ENCODE measurements at regions not wholly inside any gene's neighbourhood (a gene's known extent, or its start where the extent isn't known, plus 50 kb on each side); places are given as distances from the start of the nearest gene placed in this dataset.

DNA sequence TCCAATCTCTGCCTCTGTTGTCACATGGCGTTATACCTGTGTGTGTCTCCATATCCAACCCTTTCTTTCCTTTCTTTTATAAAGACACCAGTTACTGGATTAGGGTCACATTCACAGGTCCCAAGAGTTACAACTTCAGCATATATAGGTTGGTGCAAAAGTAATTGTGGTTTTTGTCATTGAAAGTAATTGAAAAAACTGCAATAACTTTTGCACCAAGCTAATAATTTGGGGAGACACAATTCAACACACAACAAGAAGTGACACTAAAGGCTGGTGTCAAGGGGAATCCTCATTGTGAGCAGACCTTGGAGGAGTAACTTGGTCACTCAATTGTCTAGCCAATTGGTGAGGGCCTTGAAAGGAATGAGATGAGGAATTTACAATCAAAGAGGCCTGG is 1366.1 kb downstream of the PCDH9 start:
- ATAC-seq = no peak
- no peak for TF ChIP-seq ISL1 (CRISPR knock-in tag; IDR thresholded peaks at IDR 0.05)
- TF ChIP-seq CSDC2 (CRISPR knock-in tag; IDR thresholded peaks at IDR 0.05) = no peak
- no peak for TF ChIP-seq OSR1 (CRISPR knock-in tag; IDR thresholded peaks at IDR 0.05)
- no peak for TF ChIP-seq SNAI2 (CRISPR knock-in tag; IDR thresholded peaks at IDR 0.05)
- TF ChIP-seq ARNTL (CRISPR knock-in tag; IDR thresholded peaks at IDR 0.05; ENCODE audit: borderline replicate concordance, low read depth) = no peak
- no peak for TF ChIP-seq ZNF70 (CRISPR knock-in tag; IDR thresholded peaks at IDR 0.05)

DNA sequence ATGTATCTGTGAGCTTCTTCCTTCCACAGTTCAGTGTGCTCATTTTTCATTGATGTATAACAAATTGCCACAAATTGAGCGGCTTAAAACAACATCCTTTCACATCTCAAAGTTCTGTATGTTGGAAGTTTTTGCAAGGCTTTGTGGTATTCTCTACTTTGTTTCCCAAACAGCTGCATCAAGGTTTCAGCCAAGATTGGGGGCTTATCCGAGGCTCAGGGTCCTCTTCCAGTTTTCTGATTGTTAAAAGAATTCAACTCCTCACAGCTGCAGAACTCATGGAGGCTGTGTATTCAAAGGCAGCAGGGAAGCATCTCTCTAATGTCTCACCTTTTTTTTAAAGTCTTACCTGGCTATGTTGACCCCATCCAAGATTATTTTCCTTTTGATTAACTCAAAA is 1369.8 kb downstream of the PCDH9 start:
- no peak for ATAC-seq
- TF ChIP-seq BACH2 (CRISPR knock-in tag; IDR thresholded peaks at IDR 0.05; ENCODE audit: borderline replicate concordance) (no peak), SNAI2 (CRISPR knock-in tag; IDR thresholded peaks at IDR 0.05) (no peak), CREB5 (CRISPR knock-in tag; IDR thresholded peaks at IDR 0.05; ENCODE audit: low read depth) (no peak), ZFP3 (CRISPR knock-in tag; IDR thresholded peaks at IDR 0.05) (no peak), RARB (CRISPR knock-in tag; IDR thresholded peaks at IDR 0.05) (no peak), TSHZ2 (CRISPR knock-in tag; IDR thresholded peaks at IDR 0.05) (no peak), TOX (CRISPR knock-in tag; IDR thresholded peaks at IDR 0.05; ENCODE audit: borderline replicate concordance) (no peak), ISL1 (CRISPR knock-in tag; IDR thresholded peaks at IDR 0.05) (no peak), PATZ1 (CRISPR knock-in tag; IDR thresholded peaks at IDR 0.05; ENCODE audit: borderline replicate concordance) (no peak), CSRNP3 (CRISPR knock-in tag; IDR thresholded peaks at IDR 0.05) (no peak), CSDC2 (CRISPR knock-in tag; IDR thresholded peaks at IDR 0.05) (no peak), ARNTL (CRISPR knock-in tag; IDR thresholded peaks at IDR 0.05; ENCODE audit: borderline replicate concordance, low read depth) (no peak), ZNF565 (CRISPR knock-in tag; conservative IDR thresholded peaks at IDR 0.05; ENCODE audit: low read depth) (no peak)

GRCh38 chr13:65857942-65858565 is 1372.1 kb downstream of the PCDH9 start:
- no peak for ATAC-seq
- TF ChIP-seq SNAI2 (CRISPR knock-in tag; IDR thresholded peaks at IDR 0.05) (no peak), ZFP3 (CRISPR knock-in tag; IDR thresholded peaks at IDR 0.05) (no peak), ZFP30 (CRISPR knock-in tag; IDR thresholded peaks at IDR 0.05) (no peak), ZC3H10 (CRISPR knock-in tag; IDR thresholded peaks at IDR 0.05) (no peak), TSHZ2 (CRISPR knock-in tag; IDR thresholded peaks at IDR 0.05) (no peak), PATZ1 (CRISPR knock-in tag; IDR thresholded peaks at IDR 0.05; ENCODE audit: borderline replicate concordance) (no peak), ISL1 (CRISPR knock-in tag; IDR thresholded peaks at IDR 0.05) (no peak), TOX (CRISPR knock-in tag; IDR thresholded peaks at IDR 0.05; ENCODE audit: borderline replicate concordance) (no peak), GLIS3 (CRISPR knock-in tag; IDR thresholded peaks at IDR 0.05) (no peak), BACH2 (CRISPR knock-in tag; IDR thresholded peaks at IDR 0.05; ENCODE audit: borderline replicate concordance) (no peak)
